ENCODE measurements at regions not wholly inside any gene's neighbourhood (a gene's known extent, or its start where the extent isn't known, plus 50 kb on each side); places are given as distances from the start of the nearest gene placed in this dataset.
"Not testable (repeated sequence)": the region's sequence is repeated elsewhere in the genome, so short reads cannot be mapped to it uniquely, and the experiment has no call there.

DNA sequence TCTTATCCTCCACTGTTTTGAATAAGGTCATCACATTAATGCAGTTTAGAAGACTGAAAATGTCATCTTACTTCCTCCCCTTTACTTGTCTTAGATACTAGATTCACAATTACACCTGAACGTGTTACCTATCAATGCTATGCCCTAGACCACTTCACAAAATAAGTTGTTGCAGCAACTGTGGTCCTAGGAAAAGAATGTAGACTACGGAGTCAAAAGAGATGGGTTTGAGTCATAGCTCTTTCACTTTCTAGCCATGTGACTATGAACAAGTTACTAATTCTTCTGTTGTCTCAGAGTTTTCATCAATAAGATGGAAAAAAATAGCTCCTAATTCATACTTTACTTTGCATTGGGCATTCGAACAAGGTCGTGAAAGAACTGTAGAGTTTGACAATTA, 164.3 kb upstream of the PREP start:
- DNase-seq, result no peak

DNA sequence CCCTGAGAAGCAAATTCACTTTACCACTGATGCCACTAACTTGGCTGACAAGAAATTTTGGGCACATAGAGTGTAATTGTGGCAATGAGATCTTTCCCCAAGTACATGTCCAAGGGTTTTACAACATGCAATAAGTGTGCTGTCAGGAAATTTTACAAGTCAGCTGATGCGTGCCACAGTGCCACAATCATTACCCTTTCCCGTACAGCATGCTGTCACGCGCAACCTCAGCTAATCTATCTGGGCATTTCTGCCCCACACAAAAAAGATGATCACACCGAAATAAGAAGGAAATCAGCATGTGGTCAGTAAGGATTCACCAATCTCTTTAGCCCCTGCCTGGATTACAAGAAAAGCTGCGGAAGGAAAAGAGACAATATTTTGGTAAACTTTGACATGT, 163.6 kb upstream of the PREP start:
- DNase-seq, result no peak

DNA sequence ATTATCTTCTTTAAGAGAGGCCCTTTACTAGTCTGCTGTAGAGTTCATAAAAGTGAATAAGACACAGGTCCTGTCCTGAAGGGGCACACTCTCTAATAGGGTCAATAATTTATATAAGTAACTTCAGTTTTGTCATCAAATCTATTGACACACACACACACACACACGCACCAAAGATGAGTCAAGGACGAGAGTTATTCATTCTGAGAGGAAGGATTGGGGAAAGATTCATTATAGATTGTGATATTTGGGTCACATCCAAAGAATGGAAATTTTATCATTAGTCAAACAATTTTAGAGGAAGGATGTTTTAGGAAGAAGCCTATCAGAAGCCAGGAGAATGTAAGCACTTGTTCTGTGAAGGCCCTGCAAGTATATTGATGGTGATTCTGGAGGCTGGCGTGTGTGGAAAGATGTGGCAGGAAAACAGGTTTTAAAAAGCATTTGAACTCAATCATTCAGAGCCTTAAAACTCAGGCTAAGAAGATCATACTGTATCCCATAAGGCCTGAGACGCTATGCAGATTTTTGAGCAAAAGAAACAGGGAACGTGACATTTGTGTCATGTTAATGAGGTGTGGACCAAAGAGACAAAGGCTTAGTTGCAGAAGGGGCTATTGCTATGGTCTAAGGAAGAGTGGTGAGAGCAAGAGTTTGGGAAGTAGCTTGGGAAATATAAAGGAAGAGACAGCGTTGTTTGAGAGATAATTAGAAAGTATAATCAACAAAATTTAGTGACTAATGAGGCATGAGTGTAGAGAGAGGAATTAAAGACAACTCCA, 161.4 kb upstream of the PREP start:
- DNase-seq, result no peak

DNA sequence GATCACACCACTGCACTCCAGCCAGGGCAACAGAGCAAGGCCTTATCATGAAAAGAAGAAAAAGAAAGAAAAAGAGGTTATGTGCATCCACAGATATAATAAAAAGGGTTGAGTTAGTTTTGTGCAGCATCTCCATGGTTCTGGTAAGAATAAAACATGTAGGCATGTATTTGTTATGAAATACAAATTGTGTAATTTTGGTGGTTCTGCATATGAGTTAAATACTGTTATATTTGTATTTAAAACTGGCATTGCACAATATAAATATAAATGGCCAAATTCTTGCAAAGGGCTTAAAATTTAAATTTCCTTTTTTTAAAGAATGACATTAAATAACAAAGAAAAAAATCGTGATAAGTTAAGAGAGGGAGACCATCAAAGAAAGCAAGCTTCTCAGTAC, 159.1 kb upstream of the PREP start:
- DNase-seq, result no peak

DNA sequence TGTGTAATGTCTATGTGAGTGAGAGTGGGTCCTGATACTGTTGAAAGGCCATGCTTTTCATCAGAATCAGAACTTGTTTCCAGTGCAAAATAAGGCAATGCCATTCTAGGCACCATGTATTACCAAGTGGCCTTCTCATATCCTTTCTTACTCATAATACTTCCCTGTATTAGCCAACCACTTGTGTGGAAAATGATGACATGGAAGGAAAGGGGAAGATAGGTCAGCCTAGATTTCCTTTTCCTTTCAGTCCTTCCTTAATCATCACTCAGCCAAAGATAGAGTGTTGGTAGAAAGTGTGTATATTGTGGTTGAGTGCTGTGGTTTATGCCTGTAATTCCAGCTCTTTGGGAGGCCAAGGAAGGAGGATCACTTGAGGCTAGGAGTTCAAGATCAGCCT, 158.6 kb upstream of the PREP start:
- no peak for DNase-seq

DNA sequence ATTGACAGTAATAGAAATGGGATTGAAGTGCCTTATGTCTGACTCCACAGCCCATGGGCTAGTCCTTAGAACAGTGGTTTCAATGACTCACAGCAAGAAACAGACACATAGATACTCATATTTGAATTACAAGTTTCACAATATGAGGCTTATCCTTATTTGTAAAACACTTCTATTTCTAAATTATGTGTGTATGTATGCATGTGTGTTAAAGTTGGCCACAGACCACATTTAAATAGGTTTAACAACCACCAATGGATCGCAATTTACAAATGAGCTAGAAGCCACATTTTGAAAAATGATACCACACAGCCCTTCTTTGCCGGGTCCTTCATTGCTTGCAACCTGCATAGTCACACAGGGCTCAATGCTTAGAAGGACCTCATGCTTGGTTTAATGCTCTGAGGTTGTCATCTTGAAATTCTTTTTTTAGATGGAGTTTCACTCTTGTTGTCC, 157.8 kb upstream of the PREP start:
- DNase-seq, result no peak

DNA sequence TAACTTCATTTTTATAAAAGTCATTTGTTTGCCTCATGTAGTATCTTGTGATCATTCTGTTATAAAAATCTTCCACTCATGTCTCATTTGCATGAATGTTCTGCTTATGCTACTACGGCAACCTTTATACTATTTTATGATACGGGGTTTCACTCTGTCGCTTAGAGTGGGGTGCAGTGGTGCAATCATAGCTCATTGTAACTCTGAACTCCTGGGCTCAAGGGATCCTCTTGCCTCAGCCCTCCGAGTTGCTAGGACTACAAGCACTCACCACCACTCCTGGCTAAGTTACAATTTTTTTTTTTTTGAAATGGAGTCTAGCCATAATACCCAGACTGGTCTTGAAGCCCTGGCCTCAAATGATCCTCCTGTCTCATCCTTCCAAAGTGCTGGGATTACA, 154.4 kb upstream of the PREP start:
- DNase-seq, result no peak

DNA sequence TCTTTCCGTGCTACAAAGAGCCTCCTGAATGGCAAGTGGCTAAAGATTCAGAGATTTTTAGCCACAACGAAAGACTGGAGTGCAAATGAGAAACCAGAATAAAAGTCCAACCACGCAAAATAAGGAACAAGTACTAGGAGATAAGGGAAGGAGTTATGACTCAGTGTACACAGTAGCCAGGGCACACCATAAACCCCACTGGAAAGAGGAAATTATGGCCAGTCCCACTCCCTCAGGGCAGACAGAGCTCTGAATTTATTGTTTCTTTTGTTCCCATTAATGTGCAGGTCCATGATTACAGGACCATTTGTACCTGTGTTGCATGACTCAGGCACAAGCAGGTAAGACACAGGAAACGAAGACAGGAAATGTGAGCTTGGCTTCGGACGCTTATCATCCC, 150.3 kb upstream of the PREP start:
- no peak for DNase-seq

DNA sequence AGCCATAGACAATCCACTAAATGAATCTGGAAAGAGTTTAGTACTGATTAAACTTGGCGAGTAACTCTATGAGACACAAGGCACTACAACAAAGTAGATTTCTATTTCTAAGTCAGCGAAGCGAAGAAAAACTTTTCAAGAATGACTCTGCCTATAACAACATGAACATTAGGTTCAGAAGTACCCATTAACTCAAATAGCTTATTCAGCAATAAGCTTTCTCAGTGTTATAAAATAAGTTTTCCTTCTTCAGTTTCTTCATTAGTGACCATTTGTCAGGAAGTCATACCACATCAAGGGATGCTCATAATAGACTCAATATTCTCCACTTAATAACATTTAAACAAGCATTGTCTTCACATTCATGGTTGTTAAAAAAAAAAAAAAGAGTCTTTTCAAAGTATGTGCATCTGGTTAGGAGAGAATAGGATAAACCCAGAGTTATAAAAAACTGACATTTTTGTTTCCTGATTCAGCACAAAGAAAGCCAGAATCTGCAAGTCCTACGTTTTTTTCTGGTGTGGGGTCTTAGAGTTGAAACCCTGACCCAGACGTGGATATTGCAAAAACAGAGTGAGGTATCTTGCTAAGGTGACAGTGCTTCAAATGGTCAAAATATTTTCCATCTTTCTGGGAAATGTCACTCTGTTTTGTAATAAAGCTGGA, 148.2 kb upstream of the PREP start:
- no peak for DNase-seq

DNA sequence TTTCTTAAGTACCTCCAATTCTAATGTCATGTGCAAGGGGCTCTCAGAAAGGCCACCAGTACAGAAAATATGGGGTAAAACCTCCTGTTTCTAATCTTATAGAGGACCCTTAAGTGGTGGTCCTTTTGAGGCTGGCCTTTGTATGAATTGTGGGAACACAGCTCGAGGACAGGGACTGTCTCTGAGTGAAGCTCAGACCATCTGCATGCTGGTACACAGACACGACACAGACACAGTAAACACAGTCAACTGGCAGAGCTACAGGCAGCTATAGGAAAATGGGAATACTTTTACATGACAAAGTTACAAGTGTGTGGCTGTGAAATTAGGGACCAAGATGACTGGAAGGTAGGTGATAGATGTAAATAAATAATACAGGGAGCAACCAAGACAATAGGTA, 143.9 kb upstream of the PREP start:
- DNase-seq, result no peak

DNA sequence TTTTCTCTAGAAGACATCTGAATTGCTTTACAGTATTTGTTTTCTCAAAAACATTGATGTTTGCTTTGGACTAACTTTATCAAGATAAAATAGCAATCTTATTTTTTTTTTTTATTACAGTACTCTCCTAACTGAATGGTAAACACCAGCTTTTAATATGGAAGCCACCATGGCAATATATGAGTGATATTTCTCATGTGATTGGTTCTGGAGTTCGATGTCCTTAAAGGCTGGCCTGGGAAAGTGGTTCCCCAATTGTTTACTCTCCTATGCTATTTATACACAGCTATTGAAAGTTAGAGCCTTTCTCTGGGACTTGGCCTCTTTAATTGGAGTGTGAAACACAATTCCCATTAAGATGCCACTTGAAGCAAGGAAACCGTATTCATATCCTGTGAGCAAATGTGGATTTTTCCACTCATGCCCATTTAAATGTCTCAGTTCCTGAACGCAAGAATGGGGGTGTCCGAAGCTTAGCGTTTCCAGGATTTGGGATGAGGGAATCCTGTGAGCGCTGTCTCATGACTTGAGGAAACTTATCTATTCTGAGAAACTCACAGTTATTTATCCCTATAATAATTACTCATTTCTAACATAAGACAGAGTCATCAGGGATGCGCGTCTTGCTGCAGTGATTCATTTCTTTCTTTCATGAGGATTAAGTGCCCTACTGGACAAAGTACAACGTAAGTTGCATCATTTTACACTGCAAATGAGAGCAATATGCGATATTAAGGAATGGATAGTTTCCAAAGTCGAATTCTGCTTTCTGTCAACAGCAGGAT, 143.3 kb upstream of the PREP start:
- no peak for DNase-seq

DNA sequence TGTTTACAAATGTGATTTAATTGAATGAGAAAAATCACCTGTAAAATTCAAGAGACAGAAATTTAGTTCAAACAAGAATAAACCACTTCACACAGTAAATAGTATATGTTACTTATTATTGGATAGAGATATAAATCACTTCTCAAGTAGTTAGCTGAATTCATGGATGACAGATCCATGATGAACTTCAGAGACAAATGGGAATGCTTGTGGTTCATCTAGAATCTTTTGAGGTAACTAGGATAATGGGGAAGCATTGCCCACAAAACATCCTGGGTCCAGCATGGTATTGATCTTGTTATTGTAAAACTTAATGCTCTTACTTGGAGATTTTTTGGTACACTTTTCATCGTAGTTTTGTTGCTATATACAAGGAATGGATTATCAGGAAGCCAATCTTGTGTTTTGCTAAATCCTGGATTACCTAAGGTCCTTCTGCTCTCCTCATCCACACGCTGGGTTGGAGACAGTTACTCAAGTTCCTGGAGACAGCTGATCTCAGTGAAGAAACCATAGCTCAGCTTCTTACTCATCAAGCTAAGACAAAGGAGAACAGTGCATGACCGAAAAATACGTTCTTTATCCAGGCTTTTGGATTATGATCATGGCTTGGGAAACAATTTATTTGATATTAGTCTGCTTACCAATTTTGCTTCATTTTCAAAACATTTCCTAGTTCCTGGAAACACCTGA, 142.5 kb upstream of the PREP start:
- DNase-seq, result no peak

DNA sequence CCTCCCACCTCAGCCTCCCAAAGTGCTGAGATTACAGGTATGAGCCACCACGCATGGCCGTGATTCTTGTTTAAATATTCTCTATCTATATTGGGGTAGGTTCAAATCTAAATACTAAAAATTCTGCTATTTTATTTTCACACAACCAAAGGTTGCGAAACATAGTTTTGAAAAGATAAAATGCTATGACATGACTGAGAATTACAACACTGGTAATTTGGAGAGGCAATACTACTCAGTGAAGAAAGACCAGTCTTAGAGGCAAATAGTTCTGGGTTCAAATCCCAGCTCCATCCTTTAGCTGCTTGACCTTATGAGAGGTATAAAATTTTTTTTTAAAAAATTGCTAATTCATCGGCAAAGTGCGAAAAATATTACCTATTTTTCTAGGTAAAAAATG, 137.0 kb upstream of the PREP start:
- DNase-seq, result no peak

DNA sequence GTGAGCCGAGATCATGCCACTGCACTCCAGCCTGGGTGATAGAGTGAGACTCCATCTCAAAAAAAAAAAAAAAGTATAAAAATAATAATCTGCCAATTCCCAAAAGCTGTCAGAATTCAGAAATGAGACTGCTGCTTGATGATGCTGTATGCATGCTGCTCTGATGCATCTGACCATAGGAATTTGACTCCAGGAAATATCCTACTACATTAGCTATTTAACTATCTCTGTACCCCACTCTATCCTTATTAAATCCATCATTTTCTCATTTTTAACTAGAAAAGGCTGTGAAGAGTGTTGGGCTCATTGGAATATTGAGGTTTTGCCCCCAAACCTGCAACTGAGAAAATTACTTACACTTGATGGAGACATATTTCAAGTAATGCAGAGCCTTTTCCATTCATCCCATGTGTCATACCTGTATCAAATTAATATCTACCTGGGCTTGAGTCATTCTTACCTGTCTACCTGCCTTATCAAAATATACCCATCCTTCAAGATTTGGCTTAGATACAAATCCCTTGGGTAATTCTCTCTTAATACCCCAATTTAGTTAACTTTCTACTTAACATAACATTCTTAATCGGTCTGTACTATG, 135.2 kb upstream of the PREP start:
- no peak for DNase-seq

DNA sequence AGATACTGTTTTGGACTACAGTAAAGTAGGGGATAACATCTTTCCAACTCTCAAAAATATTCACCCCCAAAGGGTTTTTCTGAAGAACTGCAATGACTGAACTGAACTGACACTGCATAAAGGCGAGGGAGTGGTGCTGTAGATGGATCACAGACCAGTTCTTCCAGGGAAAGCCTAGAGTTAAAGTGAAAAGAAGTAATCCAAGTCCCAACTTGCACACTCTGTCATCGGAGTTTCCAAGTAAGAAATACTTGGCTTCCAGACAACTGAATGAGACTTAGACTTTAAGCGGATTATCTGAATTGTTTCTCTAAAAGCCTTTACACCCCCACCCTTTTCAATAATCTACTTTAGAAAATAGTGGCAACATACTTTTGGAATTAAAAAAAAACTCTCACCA, 134.1 kb upstream of the PREP start:
- DNase-seq, result no peak

DNA sequence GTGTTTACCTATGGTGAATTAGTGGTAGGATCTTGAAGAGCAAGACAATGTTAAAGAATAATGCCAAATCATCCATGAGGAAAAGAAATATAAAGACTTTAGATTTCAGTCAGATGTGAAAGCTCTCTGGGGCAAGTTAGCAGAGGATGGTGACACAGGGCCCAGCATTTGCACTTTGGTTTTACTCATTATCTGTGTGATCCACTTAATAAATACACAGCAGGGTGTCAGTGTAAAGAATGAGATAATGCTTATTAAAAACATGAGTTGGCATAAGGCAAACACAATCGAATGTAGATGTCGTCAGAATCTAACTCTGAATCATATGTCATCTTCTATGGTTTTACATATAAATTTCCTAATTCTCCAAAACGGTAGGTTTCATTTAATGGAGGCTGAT, 130.4 kb upstream of the PREP start:
- no peak for DNase-seq

DNA sequence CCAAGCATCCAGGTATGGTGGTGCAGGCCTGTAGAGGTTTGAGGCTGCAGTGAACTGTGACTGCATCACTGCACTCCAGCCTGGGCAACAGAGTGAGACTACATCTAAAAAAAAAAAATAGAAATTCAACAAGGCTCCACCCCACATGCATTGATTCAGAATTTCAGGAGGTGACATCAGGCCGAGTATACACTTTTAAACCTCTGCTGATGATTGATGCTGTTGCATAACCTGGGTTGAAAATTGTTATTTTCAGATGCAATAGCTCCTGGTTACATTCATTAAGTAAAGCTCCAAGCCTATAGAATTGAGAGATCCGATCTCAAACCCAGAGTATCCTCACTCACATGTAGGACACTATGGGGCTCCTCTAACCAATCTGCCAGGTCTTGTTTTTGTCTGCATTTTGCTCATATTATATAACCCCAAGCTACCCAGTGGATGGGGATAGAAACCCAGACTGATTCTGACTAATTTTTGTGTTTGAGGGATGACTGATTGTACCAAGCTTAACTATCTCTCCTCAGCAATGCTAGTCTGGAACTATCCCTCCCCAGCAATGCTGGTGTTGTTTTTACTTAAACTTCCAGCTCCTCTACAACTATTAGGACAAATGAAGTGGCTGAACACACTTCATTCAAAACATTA, 123.5 kb upstream of the PREP start:
- no peak for DNase-seq

DNA sequence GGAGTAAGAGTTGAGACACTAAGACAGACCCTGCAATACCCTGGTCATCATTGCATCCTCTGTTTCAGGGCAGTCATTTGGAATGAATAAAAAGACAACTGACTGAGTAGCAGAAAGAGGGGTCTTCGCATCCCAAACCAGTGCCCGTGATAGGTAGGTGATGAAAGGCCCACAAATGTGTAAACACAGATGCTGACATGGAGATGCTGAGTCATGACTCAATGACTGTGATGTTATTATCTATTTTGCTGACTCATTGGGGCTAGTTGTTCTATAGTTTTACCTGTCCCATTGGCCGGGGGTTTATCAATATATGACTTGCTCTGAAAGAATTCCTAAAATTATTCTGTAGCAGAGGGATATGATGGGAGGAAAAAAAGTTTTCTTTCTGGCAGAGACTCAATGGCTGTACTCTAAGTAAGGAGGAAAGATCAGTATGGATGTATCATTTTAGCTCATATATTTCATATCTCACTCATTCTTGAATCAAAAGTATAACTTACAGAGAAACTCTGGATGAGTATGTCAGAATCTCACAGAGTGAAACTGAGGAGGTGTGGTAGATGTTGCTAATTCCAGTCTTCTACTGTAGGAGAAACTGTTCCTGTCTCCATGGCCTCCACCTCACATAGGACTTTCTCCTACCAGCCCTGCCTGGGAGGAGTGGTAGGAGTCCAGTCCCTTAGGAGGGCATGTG, 119.9 kb upstream of the PREP start:
- DNase-seq, result no peak

DNA sequence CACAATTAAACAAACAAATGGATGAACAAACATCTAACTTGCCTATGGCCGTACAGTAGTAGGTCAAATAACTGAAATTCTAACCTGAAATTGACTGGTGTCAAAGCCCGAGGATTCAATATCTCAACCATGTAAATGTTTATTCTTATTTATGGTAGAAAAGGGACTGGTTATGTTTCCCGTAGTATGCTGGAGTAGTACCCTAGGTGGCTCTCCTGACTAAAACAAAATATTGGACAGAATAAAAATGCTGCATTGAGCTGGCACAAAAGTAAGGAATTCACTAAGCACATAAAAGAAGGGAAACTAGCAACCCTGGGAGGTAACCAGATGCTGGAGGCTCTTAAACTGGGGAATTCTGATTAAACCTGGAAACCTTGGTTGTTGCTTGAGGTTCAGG, 117.1 kb upstream of the PREP start:
- DNase-seq, result no peak

DNA sequence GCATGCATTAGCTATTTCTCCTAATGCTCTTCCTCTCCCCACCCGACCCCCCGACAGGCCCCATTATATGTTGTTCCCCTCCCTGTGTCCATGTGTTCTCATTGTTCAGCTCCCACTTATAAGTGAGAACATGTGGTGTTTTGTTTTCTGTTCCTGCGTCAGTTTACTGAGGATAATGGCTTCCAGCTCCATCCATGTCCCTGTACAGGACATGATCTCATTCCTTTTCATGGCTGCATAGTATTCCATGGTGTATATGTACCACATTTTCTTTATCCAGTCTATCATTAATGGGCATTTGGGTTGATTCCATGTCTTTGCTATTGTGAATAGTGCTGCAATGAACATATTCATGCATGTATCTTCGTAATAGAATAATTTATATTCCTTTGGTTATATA, 116.1 kb upstream of the PREP start:
- not testable (repeated sequence) for DNase-seq

DNA sequence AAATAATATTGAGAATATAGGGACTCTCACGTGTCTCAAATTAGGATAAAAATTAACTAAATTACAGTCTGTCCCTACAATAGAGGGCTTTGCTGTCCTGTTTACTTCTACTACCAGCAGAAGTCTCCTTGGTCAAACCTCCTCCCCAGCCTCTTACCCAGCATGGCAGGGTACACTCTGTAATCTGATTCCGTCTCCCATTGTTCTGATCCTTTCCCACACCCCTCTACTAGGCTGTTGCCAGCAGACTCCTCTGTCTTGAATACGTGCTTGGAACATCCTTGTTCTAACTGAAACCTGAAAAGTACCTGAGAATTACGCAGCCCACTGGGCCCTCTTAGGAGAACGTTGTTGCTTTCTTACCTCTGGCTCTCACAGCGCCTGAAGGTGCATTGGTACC, 112.2 kb upstream of the PREP start:
- no peak for DNase-seq

DNA sequence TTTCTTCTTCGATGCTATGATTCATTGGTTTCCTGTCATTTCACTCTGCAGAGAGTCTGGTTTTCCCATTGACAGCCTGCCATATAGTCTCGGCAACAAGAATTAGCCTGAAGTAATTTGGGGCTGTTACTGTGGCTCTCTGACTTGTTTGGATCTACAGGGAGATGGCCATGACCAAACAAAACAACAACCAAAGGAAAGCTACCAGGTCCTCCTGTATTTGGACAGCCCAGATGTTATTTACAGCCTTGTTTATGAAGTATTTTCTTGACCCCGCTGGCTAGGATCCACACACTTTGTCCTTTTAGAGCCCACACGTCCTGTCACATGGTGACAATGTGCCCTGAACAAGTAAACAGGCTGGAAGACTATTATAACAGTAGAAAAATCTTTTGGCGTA, 111.4 kb upstream of the PREP start:
- DNase-seq, result no peak
